Right ventricle myocardium superior (tissue), 1 donor: ENCODE measurements at regions not wholly inside any gene's neighbourhood (a gene's known extent, or its start where the extent isn't known, plus 50 kb on each side); places are given as distances from the start of the nearest gene placed in this dataset.
"Not testable (repeated sequence)": the region's sequence is repeated elsewhere in the genome, so short reads cannot be mapped to it uniquely, and the experiment has no call there.

ENCODE experiments used
- ATAC-seq: fragments of 200-7000 bp; cut with Tn5 transposase; one replicate; pipeline ENCODE4 v1.9.1; 2020; ENCODE audit warnings: mild to moderate bottlenecking; ENCODE audit not compliant: poor library complexity
- DNase-seq: peaks from one replicate; pipeline ENCODE4 v3.0.0-alpha.2; 2020
- intact Hi-C: fragments of 100-400 bp; cut with DNase I; formaldehyde crosslinking; loops from one replicate; pipeline ENCODE4 v1.11.2; 2022
- donor health status: DM: no; HTN: yes; CAD: no; lungs with severe emphysema.

GRCh38 chr9:129434187-129434586 lies 186.7 kb downstream of the C9orf50 start:
- no peak for DNase-seq
- intact Hi-C loops, result no loop called here

DNA sequence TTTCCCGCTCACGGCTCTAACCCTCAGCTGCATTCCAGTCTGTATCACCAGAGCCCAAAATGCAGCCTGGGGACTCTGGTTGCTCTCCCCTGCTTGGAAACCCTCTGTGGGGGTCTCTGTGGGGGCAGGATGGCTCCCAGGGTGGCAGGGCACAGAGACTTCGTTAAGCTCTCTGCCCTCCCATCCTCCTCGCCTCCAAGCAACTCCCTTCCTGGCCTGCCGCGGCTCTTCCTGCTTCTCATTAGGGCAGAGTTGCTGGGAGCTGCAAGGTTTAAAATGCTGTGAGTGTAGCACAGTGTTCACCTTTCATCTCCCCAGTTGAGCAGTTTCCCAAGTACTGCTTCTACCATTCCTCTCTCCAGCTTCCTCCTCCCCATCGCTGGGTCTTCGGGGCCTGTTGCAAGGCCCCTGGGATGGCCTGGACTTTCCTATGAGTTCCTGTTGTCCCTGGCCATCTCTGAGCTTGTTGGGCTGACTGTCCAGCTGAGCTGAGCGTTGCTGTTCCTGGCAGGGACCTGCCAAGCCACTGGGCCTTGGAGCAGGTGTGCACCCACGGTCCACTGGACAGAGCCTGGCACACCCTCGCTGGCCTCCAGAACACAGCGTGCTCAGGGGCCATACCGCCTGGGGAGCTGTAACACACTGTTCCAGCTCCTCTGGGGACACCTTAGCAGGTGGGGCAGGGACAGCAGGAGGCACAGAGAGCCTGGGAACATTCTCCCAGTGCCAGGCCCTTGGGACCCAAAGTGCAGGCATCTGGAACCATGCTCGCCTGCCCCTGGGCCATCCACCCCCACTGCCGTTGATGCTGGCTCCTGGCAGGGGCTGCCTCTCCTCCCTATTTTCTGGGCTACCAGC lies 188.4 kb downstream of the C9orf50 start:
- intact Hi-C loops, result no loop called here
- peak; percentile 13 for ATAC-seq
- DNase-seq, result no peak

More at GRCh38 chr9:129434187-129434586, 186.7 kb downstream of the C9orf50 start:
- no peak for ATAC-seq

DNA sequence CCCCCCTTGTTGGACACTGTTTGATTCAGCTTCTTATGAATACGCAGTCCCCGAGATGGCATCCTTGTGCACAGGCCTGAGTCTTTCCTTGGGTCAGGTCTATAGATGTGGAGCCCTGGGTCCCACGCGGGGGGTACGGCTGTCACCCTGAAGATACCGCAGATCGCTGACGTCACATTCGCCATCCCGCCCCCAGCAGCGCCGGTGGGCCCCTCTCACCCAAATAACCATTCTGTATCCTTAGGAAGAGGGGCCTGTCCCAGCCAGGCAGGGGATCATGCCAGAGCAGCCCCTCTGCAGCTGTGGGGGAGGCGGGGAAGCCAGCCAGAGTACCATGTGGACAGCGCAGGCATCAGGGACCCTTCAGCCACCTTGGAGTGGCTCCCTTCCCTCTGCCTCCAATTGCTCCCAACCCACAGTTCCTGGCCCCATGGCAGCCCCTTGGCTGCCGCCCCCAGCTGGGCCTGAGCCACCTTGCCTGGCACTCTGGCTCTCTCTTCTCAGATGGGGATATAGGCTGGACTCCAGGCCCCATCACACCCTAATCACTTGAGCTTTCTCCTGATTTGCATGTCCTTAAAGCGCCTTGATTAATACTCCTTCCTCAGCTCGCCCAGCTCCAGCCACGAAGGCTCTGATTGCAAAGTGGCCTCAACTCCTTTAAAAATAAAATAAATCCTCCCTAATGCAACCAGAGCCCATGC lies 189.8 kb downstream of the C9orf50 start:
- intact Hi-C loops, result no loop called here
- DNase-seq (no peak), ATAC-seq (no peak)

- intact Hi-C loops, result no loop called here
- ATAC-seq (no peak), DNase-seq (no peak)
Observed at GRCh38 chr9:129428864-129429577, 191.9 kb downstream of the C9orf50 start.

GRCh38 chr9:129427149-129427548 lies 193.8 kb downstream of the C9orf50 start:
- intact Hi-C loops, result no loop called here
- ATAC-seq, result no peak
- DNase-seq, result no peak

DNA sequence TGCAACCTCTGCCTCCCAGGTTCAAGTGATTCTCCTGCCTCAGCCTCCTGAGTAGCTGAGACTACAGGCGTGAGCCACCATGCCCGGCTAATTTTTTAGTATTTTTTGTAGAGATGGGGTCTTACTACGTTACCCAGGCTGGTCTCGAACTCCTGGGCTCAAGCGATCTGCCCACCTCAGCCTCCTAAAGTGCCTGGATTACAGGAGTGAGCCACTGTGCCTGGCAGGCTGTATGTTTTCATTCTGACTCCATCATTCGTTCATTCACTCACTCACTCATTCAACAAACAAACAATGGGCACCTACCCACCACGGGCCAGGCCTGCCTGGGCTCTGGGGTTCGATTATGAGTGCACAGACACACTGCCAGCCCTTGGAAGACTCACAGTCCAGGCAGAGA lies 197.1 kb downstream of the C9orf50 start:
- intact Hi-C loops, ATAC-seq, DNase-seq: not testable (repeated sequence)

DNA sequence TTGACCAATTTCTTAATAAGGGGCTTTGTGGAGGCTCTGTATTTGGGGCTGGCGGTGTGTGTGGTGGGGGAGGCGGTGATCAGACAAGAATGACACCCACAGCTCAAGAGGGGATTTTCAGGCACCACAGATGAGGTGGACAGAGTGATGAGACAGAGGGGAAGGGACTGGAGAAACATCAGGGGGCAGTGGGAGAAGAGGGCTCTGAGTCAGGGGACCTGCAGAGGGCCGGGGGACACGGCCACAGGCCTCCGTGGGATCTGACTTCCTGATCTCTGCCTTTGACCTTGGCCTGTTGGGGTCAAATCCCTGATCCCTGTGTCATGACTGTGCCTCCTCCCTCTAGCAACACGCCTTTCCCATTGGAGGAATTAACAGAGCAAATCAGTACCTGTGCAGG lies 197.7 kb downstream of the C9orf50 start:
- no peak for ATAC-seq
- intact Hi-C loops, result no loop called here
- DNase-seq, result no peak

DNA sequence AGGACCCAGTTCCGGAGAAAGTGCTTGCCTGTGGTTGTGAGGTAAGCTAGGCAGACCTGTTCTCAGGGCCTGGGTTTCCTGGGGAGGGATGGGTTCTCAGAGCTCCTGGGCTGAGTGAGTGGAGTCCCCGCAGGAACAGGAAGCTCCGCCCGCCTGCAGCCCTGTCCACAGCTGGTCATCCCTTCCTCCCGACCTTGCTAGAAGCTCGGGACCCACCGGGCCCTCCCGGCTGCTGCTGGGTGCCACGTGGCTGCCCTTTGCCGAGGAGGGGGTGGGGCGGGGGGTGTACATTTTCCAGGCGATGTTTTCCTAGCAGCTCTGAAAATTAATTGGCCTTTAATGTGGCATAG lies 198.1 kb downstream of the C9orf50 start:
- intact Hi-C loops, result no loop called here
- peak; percentile 46 for ATAC-seq
- DNase-seq, result no peak

- no peak for ATAC-seq
- intact Hi-C loops, result no loop called here
- no peak for DNase-seq
Observed at GRCh38 chr9:129422032-129422842, 198.7 kb downstream of the C9orf50 start.

DNA sequence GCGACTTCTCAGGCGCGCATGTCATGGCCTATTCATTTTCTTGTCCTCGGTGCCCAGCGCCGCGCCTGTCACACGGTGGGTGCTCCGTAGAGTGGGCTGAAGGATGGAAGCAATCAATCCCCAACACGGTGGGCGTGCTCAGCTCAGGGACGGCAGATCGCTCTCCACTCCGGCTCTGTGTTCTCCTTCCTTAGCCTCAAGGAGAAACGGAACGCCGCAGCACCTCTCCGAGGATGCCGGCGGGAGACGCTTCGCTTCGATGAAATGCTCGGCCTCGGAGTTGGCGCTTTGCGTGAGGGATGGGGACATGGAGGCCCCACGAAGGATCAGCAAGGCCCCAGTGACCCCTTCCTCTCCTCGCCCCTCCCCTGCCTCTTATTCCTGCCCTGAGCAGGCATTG lies 199.5 kb downstream of the C9orf50 start:
- DNase-seq, result no peak
- intact Hi-C loops, result no loop called here
- no peak for ATAC-seq

DNA sequence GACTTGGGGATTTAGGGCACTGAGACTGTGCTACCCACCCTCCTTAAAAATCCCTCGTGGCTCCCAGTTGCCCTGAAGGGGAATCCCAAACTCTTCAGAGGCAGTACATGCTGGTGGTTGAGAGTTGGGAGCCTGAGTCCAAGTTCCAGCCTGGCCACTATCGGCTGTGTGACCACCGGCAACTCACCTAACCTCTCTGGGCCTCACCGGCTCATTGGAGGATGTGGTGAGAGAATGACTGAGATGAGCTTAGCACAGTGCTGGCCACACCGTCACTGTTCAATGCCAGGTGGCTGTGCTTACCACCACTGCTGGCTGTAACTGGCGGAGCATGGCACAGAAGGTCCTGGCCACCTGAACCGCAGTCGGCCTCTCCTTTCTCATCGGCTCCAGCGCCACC lies 200.2 kb downstream of the C9orf50 start:
- DNase-seq, result no peak
- intact Hi-C loops, result no loop called here

GRCh38 chr9:129419382-129419899 lies 201.5 kb downstream of the C9orf50 start:
- DNase-seq (no peak), ATAC-seq (no peak)
- intact Hi-C loops, result no loop called here

More for the DNA sequence above, 200.2 kb downstream of the C9orf50 start:
- no peak for ATAC-seq

GRCh38 chr9:129418451-129418850 lies 202.4 kb downstream of the C9orf50 start:
- no peak for ATAC-seq
- intact Hi-C loops, result no loop called here
- no peak for DNase-seq

DNA sequence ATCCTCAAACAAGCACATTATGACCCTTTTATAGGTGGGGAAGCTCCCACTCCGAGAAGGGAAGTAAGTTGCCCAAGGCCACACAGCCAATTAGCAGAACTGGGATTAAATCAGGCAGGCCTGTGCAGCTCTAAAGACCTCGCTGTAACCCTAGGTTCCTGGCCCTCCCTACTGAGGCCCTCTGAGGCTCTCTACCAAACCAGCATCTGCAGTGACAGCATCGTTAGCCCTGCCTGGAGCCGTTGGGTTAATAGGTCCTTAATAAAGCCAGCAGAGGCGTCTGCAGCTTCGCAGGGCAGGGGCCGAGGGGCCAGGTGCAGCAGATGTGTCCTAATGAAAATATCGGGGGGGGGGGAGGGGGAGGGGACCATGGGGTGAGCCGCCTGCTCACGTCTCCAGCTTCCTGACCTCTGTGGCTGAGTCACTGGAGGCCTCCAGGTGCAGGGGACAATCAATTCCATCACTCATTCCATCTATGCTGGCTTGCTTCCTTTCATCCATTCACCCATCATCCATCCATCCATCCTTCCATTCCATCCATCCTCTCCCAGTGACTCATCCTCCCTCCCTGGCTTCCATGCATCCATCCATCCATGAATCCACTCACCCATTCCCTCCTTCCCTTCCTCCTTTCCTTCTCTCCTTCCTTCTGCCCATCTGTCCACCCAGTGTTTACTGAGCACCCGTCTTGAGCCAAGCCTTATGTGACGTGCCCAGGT lies 203.9 kb downstream of the C9orf50 start:
- ATAC-seq (no peak), DNase-seq (no peak)
- intact Hi-C loops, result no loop called here

GRCh38 chr9:129415942-129416651 lies 204.8 kb downstream of the C9orf50 start:
- no peak for DNase-seq
- intact Hi-C loops, result no loop called here

DNA sequence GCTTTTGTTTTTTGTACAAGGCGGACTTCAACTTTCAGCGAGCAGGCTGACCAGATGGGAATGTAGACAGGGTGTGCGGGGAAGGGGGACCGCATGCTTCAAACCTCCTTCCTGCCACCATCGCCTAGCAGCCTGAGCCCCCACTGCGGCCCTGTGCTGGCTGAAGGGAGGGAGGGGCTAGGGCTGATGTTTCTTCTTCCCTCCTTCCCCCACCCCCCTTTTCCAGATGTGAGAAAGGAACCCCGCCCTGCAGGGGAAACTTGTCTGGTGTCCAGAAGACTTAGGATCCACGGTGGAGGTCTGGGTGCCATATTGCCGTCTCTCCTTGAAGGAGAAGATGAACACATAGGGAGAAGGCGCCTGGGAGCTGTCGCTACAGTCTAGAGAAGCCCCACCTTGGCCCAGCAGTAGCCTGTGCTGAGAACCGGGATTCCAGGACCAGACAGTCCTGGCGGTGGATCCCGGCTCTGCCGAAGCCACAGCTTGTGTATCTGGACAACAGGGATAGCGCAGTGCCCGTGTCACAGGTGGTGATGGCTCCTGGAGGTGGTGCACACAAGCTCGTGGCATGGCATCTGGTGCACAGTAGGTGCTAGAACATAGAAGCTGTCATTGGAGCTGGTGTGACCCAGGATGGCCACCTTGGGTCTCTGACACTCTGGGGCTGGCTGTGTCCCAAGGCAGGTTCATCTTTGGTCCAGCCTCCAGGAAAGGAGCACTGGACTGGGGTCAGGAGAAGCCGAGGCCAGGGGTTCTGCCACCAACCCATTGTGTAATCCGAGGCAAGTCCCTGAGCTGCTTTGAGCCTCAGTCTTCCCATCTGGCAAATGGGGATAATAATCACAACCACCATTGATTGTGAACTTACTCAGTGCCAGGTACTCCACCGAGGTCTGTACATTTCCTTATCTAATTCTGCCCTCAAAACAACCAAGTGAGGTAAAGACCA lies 205.6 kb downstream of the C9orf50 start:
- intact Hi-C loops, result loop anchor here (5.0 kb wide), 1 partner anchor 82 kb away; no protein-coding TSS in a partner anchor
- ATAC-seq, result no peak
- DNase-seq, result no peak

More at GRCh38 chr9:129415942-129416651, 204.8 kb downstream of the C9orf50 start:
- ATAC-seq, result no peak
